ENCODE measurements at regions not wholly inside any gene's neighbourhood (a gene's known extent, or its start where the extent isn't known, plus 50 kb on each side); places are given as distances from the start of the nearest gene placed in this dataset.
A peak's percentile ranks its signal among the peaks of the same experiment; 100 is the strongest.

GRCh38 chr2:71807581-71808451 is 339.8 kb downstream of the CYP26B1 start:
- Histone ChIP-seq H2BK15ac (ENCODE audit: low read length) (no peak overlapping the region), H2BK20ac (ENCODE audit: low read length) (no peak overlapping the region), H3K4ac (replicated peaks; ENCODE audit: insufficient read length, low read depth, low read length) (no peak overlapping the region), H4K20me1 (replicated peaks in 1 of 2; ENCODE audit: control insufficient read depth in 1 of 2, insufficient read depth in 2 of 2, low read length in 2 of 2) (no peaks in the 10 kb centered on the region), H3K4me1 (replicated peaks in 1 of 4; ENCODE audit: control insufficient read depth in 3 of 4, insufficient read depth in 4 of 4, low read length in 3 of 4) (no peaks in the 10 kb centered on the region), H2AK5ac (ENCODE audit: low read depth, low read length) (no peak overlapping the region), H3K9me3 (ENCODE audit: insufficient read depth in 2 of 2, low read depth in 1 of 2, low read length in 1 of 2) (no peaks in the 10 kb centered on the region; a peak in 1 of 4 replicates), H2BK12ac (ENCODE audit: low read depth, low read length) (no peak overlapping the region), H3K14ac (ENCODE audit: insufficient read length) (no peak overlapping the region), H2AFZ (ENCODE audit: low read length) (no peak overlapping the region), H3K36me3 (ENCODE audit: control insufficient read depth in 2 of 4, insufficient read depth in 4 of 4, low read length in 3 of 4) (no peaks in the 10 kb centered on the region), H3K23me2 (ENCODE audit: low read depth, low read length) (peaks cover 2% of the 10 kb centered on the region; the same call in 1 of the 2 replicates), H3K23ac (ENCODE audit: insufficient read length) (no peak overlapping the region), H4K8ac (ENCODE audit: extremely low read depth, insufficient read depth, low read length) (no peak overlapping the region), H4K5ac (ENCODE audit: insufficient read length, low read depth, low read length) (no peak overlapping the region), H3K27me3 (replicated peaks in 1 of 4; ENCODE audit: control insufficient read depth in 3 of 4, extremely low read depth in 1 of 4, insufficient read depth in 3 of 4, low read length in 3 of 4) (no peaks in the 10 kb centered on the region; a peak in 1 of 7 replicates), H3K56ac (replicated peaks; ENCODE audit: insufficient read length, low read depth, low read length) (no peak overlapping the region), H3K4me2 (ENCODE audit: insufficient read depth in 1 of 2, low read depth in 2 of 2, low read length in 2 of 2) (no peak overlapping the region), H3K27ac (ENCODE audit: low read depth, low read length) (no peak overlapping the region), H3K9ac (replicated peaks in 1 of 4; ENCODE audit: extremely low read depth in 1 of 4, low read depth in 3 of 4, low read length in 3 of 4) (no peak overlapping the region), H3K79me2 (ENCODE audit: control insufficient read depth in 1 of 2, insufficient read depth in 2 of 2, low read length in 2 of 2) (no peaks in the 10 kb centered on the region), H3K18ac (ENCODE audit: extremely low read depth, low read length) (no peak overlapping the region), H3K4me3 (ENCODE audit: extremely low read depth in 1 of 4, insufficient read depth in 2 of 4, low read depth in 3 of 4, low read length in 4 of 4) (no peak overlapping the region), H2BK120ac (replicated peaks; ENCODE audit: low read depth, low read length) (no peak overlapping the region), H2BK5ac (ENCODE audit: low read depth, low read length) (no peak overlapping the region), H4K91ac (replicated peaks; ENCODE audit: insufficient read length, low read length) (no peak overlapping the region), H3K79me1 (ENCODE audit: low read depth, low read length) (no peaks in the 10 kb centered on the region)
- DNase-seq (ENCODE audit: low read depth in 1 of 2, low spot score in 2 of 2), result peak in 1 of 2 experiments; percentile 8
- CTCF ChIA-PET (ENCODE audit: partially characterized antibody), result interaction anchor here (1.4 to 2.0 kb wide), 5 partner anchors 10 to 294 kb away, joined by 3 to 6 read pairs (median 5); no protein-coding TSS in a partner anchor
- FAIRE-seq, result no peak
- 93% methylated on average over 8 of the region's 8 CpGs; no CpG with 5 or more reads in 1 of the 2 experiments for WGBS, 2 experiments (ENCODE audit: extremely low coverage in 1 of 2, insufficient coverage in 1 of 2, insufficient read length in 1 of 2, insufficient replicate concordance in 2 of 2, low coverage in 1 of 2, low lambda C conversion rate in 2 of 2, missing lambda C conversion rate in 1 of 2)
- POLR2A ChIA-PET (ENCODE audit: partially characterized antibody), result no interaction called here
- TF ChIP-seq TEAD4 (IDR thresholded peaks at IDR 0.05; ENCODE audit: low read depth, low read length), result no peak
- TF ChIP-seq RFX5 (IDR thresholded peaks at IDR 0.05; ENCODE audit: borderline replicate concordance, low read depth, low read length), result no peak
- no peak for TF ChIP-seq SAP30 (IDR thresholded peaks at IDR 0.05; ENCODE audit: insufficient read depth, insufficient replicate concordance, low read length)
- TF ChIP-seq JUN (IDR thresholded peaks at IDR 0.05; ENCODE audit: low read depth, low read length), result no peak
- no peak for TF ChIP-seq SRF (IDR thresholded peaks at IDR 0.05; ENCODE audit: low read depth, low read length)
- no peak for TF ChIP-seq RXRA (IDR thresholded peaks at IDR 0.05; ENCODE audit: insufficient read depth, low read depth, low read length)
- TF ChIP-seq KDM5A (IDR thresholded peaks at IDR 0.05; ENCODE audit: low read length), result no peak
- no peak for TF ChIP-seq MAFK (IDR thresholded peaks at IDR 0.05; ENCODE audit: low read depth, low read length)
- TF ChIP-seq CTBP2 (IDR thresholded peaks at IDR 0.05; ENCODE audit: borderline replicate concordance, insufficient read depth, insufficient read length, low read length), result no peak
- TF ChIP-seq BACH1 (IDR thresholded peaks at IDR 0.05; ENCODE audit: low read length), result no peak
- TF ChIP-seq CBX8 (IDR thresholded peaks at IDR 0.05; ENCODE audit: borderline replicate concordance, low read depth, low read length), result no peak
- TF ChIP-seq TBP (IDR thresholded peaks at IDR 0.05; ENCODE audit: low read depth, low read length), result no peak
